NCI-H187 treated with DMSO at 0.1 percent for 48 hours (cell line): ENCODE measurements at regions not wholly inside any gene's neighbourhood (a gene's known extent, or its start where the extent isn't known, plus 50 kb on each side); places are given as distances from the start of the nearest gene placed in this dataset.
"Not testable (repeated sequence)": the region's sequence is repeated elsewhere in the genome, so short reads cannot be mapped to it uniquely, and the experiment has no call there.

ENCODE experiments used
- DNase-seq: peaks from one replicate; lab custom pipeline; 2025; lab: John Stamatoyannopoulos, UW

DNA sequence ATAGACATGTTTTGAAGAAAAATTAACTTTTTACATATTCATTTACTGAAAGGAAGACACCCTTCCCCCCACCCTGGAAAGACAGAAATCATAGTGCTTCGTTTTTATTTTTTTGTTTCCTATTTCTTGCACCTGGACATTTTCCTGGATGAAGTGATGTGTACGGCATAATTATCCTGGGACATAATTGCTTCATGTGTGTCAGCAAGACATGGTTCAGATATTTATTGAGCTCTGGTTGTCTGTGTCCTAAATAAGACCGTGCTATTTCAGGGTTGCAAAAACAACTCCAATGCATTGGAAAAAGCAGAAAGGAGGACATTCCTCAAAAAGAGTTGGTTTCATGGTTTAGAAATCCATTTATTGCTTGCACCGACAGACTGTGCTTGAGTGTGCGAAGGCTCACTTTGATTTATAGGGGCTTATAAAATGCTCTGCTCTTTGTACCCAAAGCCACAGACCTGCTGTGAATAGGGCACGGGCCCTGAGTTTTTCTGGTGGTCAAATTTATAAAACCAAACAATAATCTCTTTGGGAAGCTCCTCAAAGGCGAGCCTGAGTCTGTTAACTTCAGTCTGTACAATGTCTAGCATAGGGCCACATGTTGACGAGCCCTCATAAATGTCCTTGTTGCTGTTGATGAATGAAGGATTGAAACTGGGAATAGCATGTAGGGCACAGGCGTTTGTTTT is 179.5 kb downstream of the SOX4 start:
- no peak for DNase-seq

DNA sequence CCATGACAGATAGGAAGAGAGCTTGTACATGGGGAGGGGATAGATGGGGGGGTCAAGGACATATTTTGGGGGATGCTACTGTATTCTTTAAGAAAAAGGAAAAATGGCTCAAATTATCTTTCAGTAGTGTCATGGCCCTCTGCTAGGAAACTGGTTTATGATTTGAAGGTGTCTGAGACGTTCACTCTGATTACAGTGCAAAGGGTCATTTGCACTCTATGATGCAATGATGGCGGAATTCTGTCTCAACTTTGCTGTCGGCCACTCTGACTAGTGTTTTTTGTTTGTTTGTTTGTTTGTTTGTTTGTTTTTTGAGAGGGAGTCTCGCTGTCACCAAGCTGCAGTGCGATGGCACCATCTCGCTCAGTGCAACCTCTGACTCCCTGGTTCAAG is 180.0 kb downstream of the SOX4 start:
- DNase-seq: no peak

- no peak for DNase-seq
Measured at GRCh38 chr6:21777846-21778245, 184.3 kb downstream of the SOX4 start.

- DNase-seq: no peak
Measured at GRCh38 chr6:21780141-21780540, 186.6 kb downstream of the SOX4 start.

- no peak for DNase-seq
Measured at GRCh38 chr6:21780679-21781078, 187.1 kb downstream of the SOX4 start.

DNA sequence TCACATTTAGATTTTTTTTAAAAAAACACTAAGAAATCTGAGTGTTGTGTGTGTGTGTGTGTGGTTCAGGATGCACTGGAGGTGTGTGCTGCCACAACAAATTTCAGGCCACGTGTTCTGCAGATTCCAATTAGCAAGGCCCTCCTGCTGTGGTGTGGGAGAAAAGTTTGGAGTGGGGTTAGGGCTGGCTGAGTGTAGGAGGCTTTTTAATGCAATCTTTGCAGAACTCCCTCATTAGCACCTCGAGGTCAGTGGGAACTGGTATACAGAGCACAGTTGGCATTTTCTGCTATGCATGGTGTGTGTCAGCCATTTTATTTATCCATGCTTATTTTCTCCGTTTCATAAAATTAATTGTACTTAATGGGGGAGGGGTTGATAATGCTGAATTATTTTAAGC is 187.6 kb downstream of the SOX4 start:
- no peak for DNase-seq

- no peak for DNase-seq
Measured at GRCh38 chr6:21785164-21785563, 191.6 kb downstream of the SOX4 start.

DNA sequence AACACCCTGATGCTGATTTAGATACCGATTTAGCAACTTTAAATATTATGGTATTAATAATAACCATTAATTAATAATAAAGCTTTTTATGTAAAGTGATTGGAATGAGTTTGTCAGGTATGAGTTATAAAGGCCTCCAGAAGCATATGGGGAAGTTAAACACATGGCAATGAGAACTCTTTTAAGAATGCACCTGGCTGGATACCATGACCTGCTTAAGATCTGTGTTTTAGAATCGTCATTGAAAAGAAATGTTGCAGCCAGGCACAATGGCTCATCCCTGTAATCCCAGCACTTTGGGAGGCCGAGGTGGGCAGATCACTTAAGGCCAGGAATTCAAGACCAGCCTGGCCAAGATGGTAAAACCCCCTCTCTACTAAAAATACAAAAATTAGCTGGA is 197.5 kb downstream of the SOX4 start:
- no peak for DNase-seq

DNA sequence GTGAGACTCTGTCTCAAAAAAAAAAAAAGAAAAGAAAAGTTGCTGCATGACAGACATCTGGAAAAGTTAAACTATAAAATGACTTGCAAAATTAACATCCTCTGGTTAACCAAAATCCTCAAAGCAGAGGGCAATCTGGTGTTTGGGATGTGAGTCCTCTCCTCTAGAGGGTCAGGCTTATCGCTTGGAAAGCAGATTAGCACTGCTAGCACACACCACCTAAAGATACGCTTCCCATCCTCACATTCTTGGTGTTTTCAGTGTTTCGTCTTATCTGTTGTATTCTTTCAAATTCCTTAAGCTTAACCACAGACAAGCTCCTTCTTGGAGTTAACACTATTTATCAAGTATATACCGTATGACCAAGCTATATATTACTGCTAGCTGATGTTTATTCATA is 198.0 kb downstream of the SOX4 start:
- DNase-seq: no peak

GRCh38 chr6:21792177-21792576 is 198.6 kb downstream of the SOX4 start:
- no peak for DNase-seq

DNA sequence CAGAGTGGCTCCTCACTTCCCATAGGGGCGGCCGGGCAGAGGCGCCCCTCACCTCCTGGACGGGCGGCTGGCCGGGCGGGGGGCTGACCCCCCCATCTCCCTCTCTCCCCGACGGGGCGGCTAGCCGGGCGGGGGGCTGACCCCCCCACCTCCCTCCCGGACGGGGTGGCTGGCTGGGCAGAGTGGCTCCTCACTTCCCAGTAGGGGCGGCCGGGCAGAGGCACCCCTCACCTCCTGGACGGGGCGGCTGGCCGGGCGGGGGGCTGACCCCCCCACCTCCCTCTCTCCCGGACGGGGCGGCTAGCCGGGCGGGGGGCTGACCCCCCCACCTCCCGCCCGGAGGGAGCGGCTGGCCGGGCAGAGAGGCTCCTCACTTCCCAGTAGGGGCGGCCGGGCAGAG is 203.4 kb downstream of the SOX4 start:
- DNase-seq: not testable (repeated sequence)

DNA sequence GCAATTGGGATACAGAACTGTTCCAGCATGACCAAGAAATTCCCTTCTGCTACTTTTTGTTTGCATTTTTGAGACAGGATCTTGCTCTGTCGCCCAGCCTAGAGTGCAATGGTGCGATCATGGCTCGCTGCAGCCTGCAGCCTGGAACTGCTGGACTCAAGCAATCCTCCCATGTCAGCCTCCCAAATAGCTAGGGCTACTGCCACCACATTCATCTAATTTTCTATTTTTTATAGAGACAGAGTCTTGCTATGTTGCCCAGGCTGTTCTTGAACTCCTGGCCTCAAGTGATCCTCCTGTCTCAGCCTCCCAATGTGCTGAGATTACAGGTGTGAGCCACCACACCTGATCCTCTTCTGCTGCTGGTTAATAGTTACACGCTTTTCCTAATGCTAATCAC is 204.9 kb downstream of the SOX4 start:
- no peak for DNase-seq

- no peak for DNase-seq
Measured at GRCh38 chr6:21800330-21800729, 206.8 kb downstream of the SOX4 start.

DNA sequence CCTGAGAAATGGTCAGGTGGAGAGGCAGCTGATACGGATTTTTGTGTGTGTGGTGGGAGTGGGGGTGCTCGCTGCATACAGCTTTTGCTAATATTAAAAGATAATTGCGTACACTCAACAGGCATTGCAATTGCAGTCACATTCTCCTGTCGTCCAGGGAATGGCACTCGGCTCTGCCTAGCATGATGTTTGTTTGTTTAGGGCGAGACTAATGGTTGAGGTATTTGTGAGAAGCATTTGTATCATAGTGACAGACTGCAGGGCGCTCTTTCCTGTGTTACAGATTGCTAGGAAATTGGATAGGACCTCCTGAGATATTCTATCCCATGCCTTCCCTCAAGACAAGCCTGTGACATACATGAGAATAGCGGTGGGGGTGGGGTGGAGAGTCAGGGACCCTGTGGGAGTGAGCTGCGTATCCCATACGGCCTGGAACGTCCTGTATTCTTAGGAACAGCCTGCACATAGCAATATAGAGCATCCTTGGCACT is 207.4 kb downstream of the SOX4 start:
- DNase-seq: no peak

DNA sequence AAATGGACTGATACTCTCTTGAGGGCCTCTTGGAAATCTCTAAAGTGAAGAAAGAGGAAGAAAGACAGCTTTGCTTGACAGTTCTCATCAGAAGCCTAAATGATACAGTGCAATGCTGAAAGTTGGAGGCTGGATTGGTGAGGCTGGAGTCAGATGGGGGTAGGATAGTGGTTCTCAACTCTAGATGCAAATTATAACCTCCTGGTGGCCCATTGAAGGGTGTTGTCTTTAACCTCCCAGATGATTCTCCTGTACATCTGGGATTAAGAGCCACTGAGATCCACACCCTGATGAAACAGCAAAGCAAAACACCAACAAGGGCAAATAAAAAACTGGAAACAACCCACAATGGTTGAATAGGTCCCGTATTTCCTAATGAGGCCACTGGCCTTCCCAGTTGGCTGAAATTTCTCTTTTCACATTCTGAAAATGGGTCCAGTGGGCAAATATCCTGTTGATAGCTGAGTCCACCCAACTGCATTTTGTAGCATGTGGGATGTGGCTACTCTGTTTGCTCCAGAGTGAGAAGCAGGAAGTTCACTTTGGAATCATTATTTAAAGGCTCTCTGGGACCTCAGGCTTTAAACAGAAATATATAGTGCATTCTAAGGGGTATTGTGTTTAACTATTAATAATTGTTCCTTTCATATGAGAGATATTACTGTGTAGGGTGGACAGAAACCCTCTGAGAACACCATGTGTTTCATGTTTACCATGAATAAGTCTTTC is 208.1 kb downstream of the SOX4 start:
- DNase-seq: no peak

GRCh38 chr6:21802175-21802822 is 208.7 kb downstream of the SOX4 start:
- no peak for DNase-seq

- DNase-seq: no peak
Measured at GRCh38 chr6:21804941-21805610, 211.5 kb downstream of the SOX4 start.

- no peak for DNase-seq
Measured at GRCh38 chr6:21807299-21808044, 213.9 kb downstream of the SOX4 start.

DNA sequence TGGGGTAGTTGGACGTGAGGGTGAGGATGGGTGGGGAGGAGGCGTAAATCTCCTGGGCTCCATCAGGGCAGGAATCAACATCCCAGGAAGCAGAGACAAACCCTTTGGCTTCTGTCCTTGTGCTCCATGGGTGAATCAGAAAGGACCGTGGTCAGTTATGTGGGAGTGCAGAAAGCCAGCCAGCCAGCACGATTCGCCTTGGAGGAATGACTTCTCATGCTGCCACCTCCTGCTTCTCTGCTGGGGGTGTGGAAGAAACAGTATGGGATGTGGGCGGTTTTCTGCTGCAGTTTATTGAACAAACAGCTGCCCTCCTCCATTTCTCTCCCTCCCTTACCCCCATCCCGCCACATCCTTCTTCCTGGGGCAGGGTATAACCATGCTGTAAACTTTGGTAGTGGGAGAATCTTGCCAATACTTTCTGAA is 214.5 kb downstream of the SOX4 start:
- DNase-seq: no peak

GRCh38 chr6:21808551-21809242 is 215.1 kb downstream of the SOX4 start:
- DNase-seq: peak; percentile 18

DNA sequence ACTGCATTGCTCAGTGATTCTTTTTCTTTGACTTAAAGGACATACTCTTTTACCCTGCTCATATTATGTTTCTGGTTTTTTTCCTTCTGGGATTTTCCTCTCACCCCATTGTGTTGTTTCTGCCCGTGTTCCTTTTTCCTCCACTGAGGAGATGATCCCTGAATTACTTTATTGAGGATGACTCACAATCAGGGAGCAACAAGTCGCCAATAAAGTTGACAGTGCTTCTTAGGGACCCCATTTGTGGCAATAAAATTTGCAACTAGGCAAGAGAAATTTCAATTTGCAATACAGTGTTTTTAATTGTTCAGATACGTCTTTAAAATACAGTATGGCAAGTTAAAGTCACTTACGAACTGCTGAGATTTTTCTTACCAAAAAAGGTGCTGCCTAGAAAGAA is 217.9 kb downstream of the SOX4 start:
- no peak for DNase-seq
